MM.1S (cell line): ENCODE measurements at regions not wholly inside any gene's neighbourhood (a gene's known extent, or its start where the extent isn't known, plus 50 kb on each side); places are given as distances from the start of the nearest gene placed in this dataset.

Experiments used
- EZH2 ChIP-seq: fragments of 300-600 bp; sonication (generic); optimal IDR thresholded peaks from 2 replicates; pipeline ENCODE3; 2017; ENCODE audit warnings: low read depth, mild to moderate bottlenecking, antibody characterized with exemption, low read length, mixed read lengths
- EZH2phosphoT487 ChIP-seq: fragments of 300-600 bp; sonication (generic); IDR thresholded peaks from 2 replicates; pipeline ENCODE4 v1.6.1; 2018; ENCODE audit warnings: antibody characterized with exemption, low read length
- TF ChIP-seq, protein P1 (sequence below): fragments of 300-600 bp; sonication (generic); IDR thresholded peaks from 2 replicates; pipeline ENCODE4 v1.5.1; 2016; ENCODE audit warnings: antibody characterized with exemption, low read length, mixed read lengths

DNA sequence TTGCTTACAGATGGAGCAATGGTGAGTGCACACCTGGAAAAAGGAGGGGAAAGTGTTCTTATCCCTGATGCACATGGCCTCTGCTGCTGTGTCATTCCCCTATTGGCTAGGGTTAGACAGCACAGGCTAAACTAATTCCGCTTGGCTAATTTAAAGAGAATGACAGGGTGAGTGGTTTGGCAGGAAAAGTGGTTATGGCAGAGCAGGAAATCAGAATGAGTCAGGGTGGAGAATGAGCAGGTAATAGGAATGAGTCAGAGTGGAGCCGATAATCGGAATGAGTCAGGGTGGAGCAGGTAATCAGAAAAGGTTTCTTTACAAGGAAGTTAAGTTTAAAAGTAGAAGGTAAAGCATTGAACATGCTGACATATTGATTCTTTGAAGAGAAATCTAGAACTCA is 355.5 kb upstream of the HTR1E start:
- TF ChIP-seq EZH2 (no peak), EZH2phosphoT487 (no peak)
- TF ChIP-seq, protein P1, sequence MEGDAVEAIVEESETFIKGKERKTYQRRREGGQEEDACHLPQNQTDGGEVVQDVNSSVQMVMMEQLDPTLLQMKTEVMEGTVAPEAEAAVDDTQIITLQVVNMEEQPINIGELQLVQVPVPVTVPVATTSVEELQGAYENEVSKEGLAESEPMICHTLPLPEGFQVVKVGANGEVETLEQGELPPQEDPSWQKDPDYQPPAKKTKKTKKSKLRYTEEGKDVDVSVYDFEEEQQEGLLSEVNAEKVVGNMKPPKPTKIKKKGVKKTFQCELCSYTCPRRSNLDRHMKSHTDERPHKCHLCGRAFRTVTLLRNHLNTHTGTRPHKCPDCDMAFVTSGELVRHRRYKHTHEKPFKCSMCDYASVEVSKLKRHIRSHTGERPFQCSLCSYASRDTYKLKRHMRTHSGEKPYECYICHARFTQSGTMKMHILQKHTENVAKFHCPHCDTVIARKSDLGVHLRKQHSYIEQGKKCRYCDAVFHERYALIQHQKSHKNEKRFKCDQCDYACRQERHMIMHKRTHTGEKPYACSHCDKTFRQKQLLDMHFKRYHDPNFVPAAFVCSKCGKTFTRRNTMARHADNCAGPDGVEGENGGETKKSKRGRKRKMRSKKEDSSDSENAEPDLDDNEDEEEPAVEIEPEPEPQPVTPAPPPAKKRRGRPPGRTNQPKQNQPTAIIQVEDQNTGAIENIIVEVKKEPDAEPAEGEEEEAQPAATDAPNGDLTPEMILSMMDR: no peak
